Spinal cord (tissue), 9 donors: ENCODE measurements at regions not wholly inside any gene's neighbourhood (a gene's known extent, or its start where the extent isn't known, plus 50 kb on each side); places are given as distances from the start of the nearest gene placed in this dataset.

Experiments used
- DNase-seq, 6 donors: peaks; one replicate each; pipeline versions ENCODE4 v3.0.0 to v3.0.0-alpha.2; 2013 to 2015; ENCODE audit warnings: low spot score in 6 of 6, low read depth in 4 of 6
- H3K27ac ChIP-seq: one replicate; pipeline ENCODE4 v1.5.1; 2013; ENCODE audit warnings: low read depth, low read length, control low read depth
- H3K27me3 ChIP-seq: one replicate; pipeline ENCODE4 v1.6.1; 2013; ENCODE audit warnings: low read length; ENCODE audit not compliant: control insufficient read depth, insufficient read depth
- H3K36me3 ChIP-seq: one replicate; pipeline ENCODE4 v1.6.1; 2013; ENCODE audit warnings: low read length; ENCODE audit not compliant: control insufficient read depth, insufficient read depth
- H3K4me1 ChIP-seq: one replicate; pipeline ENCODE4 v1.6.1; 2013; ENCODE audit warnings: low read length; ENCODE audit not compliant: control insufficient read depth, insufficient read depth
- H3K4me3 ChIP-seq: one replicate; pipeline ENCODE4 v1.5.1; 2013; ENCODE audit warnings: low read depth, low read length, control low read depth
- H3K9me3 ChIP-seq: one replicate; pipeline ENCODE4 v1.6.1; 2013; ENCODE audit warnings: low read length; ENCODE audit not compliant: control insufficient read depth, insufficient read depth
- WGBS: methylation state at CpG from one replicate; pipeline ENCODE4 v1.1.5; 2013; ENCODE audit warnings: missing lambda C conversion rate; ENCODE audit not compliant: insufficient coverage; 5-methylcytosine and 5-hydroxymethylcytosine counted together
- donor health status: healthy.

DNA sequence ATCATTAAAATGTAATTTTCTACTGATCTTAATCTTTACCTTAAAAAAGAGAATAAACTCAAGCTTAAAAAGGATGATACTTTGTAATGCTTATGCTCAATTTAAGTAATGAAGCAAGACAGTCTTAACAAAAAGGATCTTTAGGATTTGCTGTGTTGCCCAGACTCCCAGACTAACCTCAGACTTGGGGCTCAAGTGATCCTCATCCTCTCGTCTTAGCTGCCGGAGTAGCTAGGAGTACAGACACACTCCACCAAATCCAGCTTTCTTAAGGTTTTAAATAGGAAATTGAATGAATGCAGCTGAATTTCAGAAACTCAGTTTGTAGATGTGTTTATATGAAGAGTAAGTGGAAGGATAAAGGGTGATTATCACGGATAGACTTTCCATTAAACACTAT lies 400.5 kb upstream of the DAB2 start:
- no peak overlapping the region for H3K27ac ChIP-seq
- H3K4me1 ChIP-seq: no peaks in the 10 kb centered on the region
- DNase-seq: no peak
- no peaks in the 10 kb centered on the region for H3K36me3 ChIP-seq
- H3K27me3 ChIP-seq: no peaks in the 10 kb centered on the region
- no peaks in the 10 kb centered on the region for H3K9me3 ChIP-seq
- WGBS: 90% methylated on average over 2 of the region's 3 CpGs
- H3K4me3 ChIP-seq: no peak overlapping the region

DNA sequence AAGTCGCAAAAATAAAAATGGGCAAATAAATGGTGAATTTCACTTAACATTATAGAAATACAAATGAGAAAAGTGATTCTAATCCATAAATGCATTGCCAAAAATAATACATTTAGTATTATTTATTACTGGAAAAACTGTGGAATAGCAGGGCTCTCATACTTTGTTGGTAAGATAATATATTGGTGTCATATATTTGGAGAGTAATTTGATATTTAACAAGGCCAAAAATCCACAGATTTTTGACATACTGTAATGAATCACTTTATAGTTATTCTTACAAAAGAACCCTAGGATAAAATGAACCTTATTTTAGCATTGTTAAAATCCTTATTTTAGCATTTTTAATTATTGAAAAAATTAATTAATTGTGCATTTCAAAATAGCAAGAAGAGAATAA lies 397.2 kb upstream of the DAB2 start:
- no peaks in the 10 kb centered on the region for H3K27me3 ChIP-seq
- no peak overlapping the region for H3K4me3 ChIP-seq
- no peak overlapping the region for H3K27ac ChIP-seq
- no peaks in the 10 kb centered on the region for H3K4me1 ChIP-seq
- H3K36me3 ChIP-seq: no peaks in the 10 kb centered on the region
- DNase-seq: no peak
- no CpG with 5 or more reads among the region's 1 CpG for WGBS
- no peaks in the 10 kb centered on the region for H3K9me3 ChIP-seq

DNA sequence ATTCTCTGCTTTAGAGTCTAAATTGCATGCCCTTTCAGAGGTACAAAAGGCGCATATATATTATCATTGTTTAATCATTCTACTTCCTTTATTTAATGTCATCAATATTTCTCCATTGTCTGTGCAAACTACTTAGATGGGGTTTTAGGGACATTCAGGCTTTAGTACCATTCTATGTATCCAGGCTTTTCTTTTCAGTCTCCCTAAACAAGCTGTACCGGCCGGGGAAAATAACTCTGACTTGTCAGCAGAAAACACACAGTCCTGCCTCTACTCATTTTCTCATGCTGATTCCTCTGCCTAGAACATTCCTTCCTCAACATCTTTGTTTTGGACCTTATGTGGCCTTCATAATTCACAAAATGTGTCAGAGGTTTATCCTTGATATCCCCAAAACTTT lies 392.1 kb upstream of the DAB2 start:
- Histone ChIP-seq H3K4me1 (no peaks in the 10 kb centered on the region), H3K9me3 (no peaks in the 10 kb centered on the region), H3K27me3 (no peaks in the 10 kb centered on the region), H3K4me3 (no peak overlapping the region), H3K36me3 (no peaks in the 10 kb centered on the region), H3K27ac (no peak overlapping the region)
- no peak for DNase-seq
- 58% methylated on average over 2 of the region's 3 CpGs for WGBS

DNA sequence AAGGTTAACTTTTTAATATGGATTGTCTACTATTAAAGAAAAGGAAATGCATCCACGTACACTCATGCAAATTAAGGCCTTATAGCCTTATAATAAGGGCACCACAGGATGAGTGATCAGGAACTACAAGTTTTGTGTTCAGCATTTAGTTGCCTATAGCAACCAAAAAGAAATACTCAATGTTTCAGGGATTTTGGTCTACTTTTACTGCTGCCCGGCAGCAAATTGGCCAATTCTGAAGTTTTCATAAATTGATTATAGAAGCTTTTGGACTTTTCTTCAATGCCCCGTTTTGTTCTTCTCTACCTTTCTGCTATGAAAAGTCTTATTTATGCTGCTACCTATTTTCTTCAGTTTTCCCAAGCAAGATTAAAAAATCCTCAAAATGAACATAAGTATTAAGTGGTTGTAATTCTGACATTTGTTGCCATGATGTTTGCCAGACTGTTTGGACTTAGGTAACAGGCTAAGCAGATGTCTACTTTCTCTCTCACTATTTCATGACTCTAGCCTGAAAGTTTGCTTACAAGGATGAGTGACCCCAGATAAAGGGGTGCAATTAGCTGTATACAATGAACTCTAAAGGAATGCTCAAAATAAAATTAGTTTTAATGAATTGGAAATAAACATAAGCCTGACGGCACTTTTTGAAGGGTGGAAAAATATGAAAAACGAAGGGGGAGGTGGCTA lies 391.5 kb upstream of the DAB2 start:
- Histone ChIP-seq H3K9me3 (no peaks in the 10 kb centered on the region), H3K27me3 (no peaks in the 10 kb centered on the region), H3K4me3 (no peak overlapping the region), H3K27ac (no peak overlapping the region), H3K36me3 (no peaks in the 10 kb centered on the region), H3K4me1 (no peaks in the 10 kb centered on the region)
- DNase-seq: no peak
- no CpG with 5 or more reads among the region's 5 CpGs for WGBS

DNA sequence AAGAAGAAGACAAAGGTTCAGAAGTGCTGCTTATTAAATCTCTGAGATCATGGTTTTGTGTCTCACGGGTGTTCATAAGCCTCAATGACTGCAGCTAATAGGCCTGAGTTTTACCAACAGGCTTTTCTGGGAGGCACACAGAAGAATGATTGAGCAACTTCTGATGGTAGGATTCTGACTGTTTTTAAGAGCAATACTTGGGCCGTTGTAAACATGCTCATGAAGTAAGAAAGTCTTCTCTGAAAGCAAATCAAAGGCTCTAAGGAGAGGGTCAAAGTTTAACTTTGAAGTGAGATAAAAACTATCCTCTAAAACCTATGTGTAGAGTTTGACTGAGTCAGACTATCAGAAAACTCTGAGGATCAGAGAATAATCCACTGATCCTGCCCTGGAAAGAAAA lies 390.9 kb upstream of the DAB2 start:
- no peaks in the 10 kb centered on the region for H3K4me1 ChIP-seq
- H3K9me3 ChIP-seq: no peaks in the 10 kb centered on the region
- H3K27me3 ChIP-seq: no peaks in the 10 kb centered on the region
- no peak overlapping the region for H3K27ac ChIP-seq
- no peak overlapping the region for H3K4me3 ChIP-seq
- no peaks in the 10 kb centered on the region for H3K36me3 ChIP-seq
- DNase-seq: no peak
- 0% methylated on average over 1 of the region's 2 CpGs for WGBS

DNA sequence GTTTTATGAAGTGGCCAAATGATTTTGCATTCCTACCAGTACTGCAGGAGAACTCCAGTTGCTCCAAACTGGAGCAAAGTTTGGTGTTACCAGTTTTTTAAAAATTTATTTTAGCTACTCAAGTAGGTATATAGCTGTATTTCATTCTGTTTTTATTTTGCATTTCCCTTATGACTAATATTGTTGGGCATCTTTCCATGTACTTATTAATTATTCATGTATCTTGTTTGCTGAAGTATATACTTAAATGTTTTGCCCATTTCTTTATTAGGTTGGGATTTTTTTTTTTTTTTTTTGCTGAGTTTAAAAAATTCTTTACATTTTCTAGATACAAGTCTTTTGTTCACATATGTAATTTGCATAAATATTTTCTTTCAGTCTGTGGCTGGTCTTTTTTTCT lies 386.6 kb upstream of the DAB2 start:
- Histone ChIP-seq H3K4me3 (no peak overlapping the region), H3K4me1 (no peaks in the 10 kb centered on the region), H3K36me3 (no peaks in the 10 kb centered on the region), H3K9me3 (no peaks in the 10 kb centered on the region), H3K27ac (no peak overlapping the region), H3K27me3 (no peaks in the 10 kb centered on the region)
- DNase-seq: no peak

DNA sequence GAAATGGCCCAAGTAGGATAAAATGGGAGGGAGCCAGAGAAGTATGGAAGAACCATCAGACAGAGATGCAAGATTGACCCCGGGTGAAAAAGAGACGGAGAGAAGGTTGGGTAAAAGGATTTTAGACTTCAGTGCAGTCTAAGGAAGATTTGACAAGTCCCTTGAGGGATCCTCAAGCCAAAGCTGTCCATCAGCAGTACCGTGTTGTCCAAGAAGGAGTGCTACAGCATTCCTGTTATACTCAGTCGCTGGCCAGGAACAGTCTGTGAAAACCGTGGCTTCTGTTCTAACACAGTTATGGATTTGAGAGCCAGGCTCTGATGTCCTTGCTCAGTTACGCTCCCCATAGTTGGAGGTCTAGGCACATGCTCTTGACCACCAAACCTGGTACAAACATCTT lies 383.9 kb upstream of the DAB2 start:
- no peak overlapping the region for H3K4me3 ChIP-seq
- H3K36me3 ChIP-seq: no peaks in the 10 kb centered on the region
- H3K27ac ChIP-seq: no peak overlapping the region
- DNase-seq: no peak
- no peaks in the 10 kb centered on the region for H3K9me3 ChIP-seq
- WGBS: 97% methylated on average over 5 of the region's 6 CpGs
- no peaks in the 10 kb centered on the region for H3K27me3 ChIP-seq
- H3K4me1 ChIP-seq: no peaks in the 10 kb centered on the region

DNA sequence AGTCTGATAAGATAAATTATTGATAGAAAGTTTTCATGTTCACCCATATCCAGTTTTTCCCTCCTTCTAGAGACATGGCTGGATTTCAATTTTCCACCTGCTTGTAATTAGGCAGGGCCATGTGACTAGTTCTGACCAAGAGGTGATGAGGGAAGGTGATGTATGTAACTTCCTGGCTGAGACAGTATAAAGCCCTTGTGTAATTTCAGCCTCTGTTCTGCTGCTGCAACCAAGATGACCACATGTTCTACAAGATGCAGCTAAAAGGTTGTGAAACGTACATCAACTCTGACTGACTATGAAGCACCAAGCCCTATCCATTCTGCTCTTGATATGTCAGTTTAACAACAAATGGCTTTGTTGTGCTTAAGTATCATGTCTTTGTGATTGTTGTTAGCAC lies 376.5 kb upstream of the DAB2 start:
- Histone ChIP-seq H3K36me3 (no peaks in the 10 kb centered on the region), H3K27me3 (no peaks in the 10 kb centered on the region), H3K27ac (no peak overlapping the region), H3K4me3 (no peak overlapping the region), H3K9me3 (no peaks in the 10 kb centered on the region), H3K4me1 (no peaks in the 10 kb centered on the region)
- no peak for DNase-seq
- no CpG with 5 or more reads among the region's 1 CpG for WGBS

DNA sequence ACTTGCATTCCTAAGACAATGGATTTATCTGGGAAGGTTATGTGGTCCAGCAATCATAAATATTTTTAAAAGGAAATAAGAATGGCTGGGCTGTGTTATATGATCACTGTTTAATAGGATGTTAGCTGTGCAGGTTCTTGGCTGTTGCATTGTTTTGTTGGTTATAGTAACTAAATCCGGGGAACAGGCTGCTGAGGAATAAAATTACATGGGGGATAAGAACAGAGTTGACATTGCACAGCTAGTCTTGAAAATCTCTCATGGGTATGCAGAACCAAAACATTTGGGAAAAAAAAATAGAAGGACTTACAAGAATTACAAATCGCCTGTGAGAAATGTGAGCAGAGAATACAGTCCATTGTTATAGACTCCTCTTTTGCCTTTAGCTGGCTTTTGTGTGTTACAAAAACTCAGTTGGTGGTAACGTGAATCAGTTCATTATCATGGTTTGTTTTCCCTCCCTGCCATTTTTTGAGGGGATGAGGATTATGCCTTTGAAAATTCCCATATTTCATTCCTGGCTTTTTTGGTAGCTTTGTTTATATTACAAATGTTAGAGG lies 375.3 kb upstream of the DAB2 start:
- Histone ChIP-seq H3K9me3 (no peaks in the 10 kb centered on the region), H3K27me3 (no peaks in the 10 kb centered on the region), H3K4me3 (no peak overlapping the region), H3K27ac (no peak overlapping the region), H3K4me1 (no peaks in the 10 kb centered on the region), H3K36me3 (no peaks in the 10 kb centered on the region)
- 25% methylated on average over 1 of the region's 3 CpGs for WGBS
- DNase-seq: no peak

DNA sequence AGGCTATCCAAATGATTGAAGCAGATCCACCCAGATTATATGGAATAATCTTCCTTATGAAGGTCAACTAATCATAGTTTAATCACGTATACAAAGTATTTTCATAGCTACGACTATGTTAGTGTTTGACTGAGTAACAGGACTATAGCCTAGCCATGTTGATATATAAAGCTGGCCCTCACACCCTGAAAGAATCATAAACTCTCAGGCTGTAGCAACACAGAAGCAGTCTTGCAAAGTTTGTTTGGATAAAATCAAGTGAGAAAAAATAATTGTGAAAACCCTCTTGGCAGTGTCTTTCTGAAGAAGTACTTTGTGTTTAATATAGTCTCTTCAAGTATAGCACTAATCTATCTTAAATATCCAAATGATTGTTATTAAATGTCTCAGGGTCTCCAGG lies 374.5 kb upstream of the DAB2 start:
- Histone ChIP-seq H3K27me3 (no peaks in the 10 kb centered on the region), H3K4me1 (no peaks in the 10 kb centered on the region), H3K9me3 (no peaks in the 10 kb centered on the region), H3K4me3 (no peak overlapping the region), H3K27ac (no peak overlapping the region), H3K36me3 (no peaks in the 10 kb centered on the region)
- WGBS: no CpG with 5 or more reads among the region's 2 CpGs
- DNase-seq: no peak
